HG03378 (cell line): ENCODE measurements at regions not wholly inside any gene's neighbourhood (a gene's known extent, or its start where the extent isn't known, plus 50 kb on each side); places are given as distances from the start of the nearest gene placed in this dataset.
"Not testable (repeated sequence)": the region's sequence is repeated elsewhere in the genome, so short reads cannot be mapped to it uniquely, and the experiment has no call there.

Source experiments
- ATAC-seq: cut with Tn5 transposase; IDR thresholded peaks from one replicate; pipeline ENCODE4 v1.9.1; 2021; ENCODE audit warnings: mild to moderate bottlenecking, moderate library complexity; ENCODE audit not compliant: unreplicated experiment

DNA sequence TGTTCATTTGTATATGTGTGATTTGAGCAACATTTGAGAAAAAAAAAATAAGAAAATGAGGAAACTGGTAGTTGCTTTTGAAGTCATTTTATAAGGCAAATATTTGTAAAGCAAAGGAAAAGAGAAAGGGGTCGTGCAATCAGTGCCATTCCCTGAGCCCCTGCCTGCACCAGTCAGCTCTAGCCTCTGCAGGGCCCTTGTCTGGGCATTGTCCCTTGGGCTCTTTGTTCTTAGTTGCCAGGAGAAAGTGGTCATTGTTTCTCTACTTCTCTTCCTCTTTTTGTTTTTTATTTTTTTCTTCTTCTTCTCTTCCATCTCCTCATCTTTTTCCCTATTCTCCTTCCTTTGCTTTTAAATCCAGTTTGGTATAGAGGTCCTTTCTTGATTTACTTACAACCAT is 175.3 kb upstream of the CREB1 start:
- no peak for ATAC-seq

DNA sequence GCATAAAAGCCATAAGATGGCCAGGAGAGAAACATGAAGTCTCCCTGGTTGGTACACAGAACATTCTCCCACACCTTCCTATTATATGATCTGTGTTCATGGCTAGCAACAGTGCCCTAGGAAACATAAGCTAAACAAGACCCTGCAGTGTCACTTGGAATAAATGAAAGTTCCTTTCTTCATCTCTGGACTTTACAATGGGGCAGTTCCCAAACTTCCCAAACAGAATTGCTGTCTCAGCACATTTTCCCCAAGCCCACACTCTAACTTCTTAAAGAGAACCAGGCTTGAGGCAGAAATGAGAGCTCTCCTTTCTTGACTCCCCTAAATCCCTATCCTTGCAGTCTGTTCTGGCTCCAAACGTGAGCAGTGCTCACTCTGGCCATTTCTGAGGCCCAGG is 173.2 kb upstream of the CREB1 start:
- no peak for ATAC-seq

DNA sequence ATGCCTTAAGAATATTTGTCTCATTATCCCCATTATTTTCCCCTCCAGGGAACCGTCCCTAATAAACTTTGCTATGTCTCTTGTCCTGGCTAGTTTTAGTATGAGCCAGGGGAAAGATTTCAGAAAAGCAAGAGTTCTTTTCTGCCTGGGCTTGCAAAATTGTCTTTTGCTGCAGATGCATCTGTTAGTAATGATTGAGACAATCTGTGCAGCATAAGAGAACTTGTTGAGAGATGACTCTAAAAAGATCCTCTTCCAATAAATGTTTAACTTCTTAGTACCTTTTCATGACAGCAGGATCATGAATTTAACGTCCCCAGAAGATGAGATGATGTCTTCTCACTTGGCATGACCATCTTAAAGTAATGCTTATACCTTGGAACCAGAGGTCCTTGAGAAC is 172.5 kb upstream of the CREB1 start:
- ATAC-seq = no peak

DNA sequence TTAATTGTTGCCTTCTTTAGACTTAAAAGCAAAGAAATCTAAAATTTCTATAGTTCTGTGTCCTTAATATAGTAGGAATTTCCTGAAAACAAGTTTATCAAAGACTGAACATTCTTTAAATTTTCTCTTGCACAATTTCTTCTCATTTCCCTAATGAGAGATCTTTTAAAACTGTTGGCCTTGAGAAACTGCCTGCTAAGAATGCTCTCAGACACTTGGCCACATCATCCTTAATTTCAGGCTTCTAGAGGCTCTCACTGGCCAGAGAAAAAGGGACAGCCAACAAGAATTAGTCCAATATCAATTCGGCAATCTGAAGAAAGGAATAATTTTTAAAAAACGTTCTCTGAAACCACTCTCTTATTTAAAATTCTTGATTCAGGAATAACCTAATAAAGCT is 167.0 kb upstream of the CREB1 start:
- ATAC-seq = no peak

DNA sequence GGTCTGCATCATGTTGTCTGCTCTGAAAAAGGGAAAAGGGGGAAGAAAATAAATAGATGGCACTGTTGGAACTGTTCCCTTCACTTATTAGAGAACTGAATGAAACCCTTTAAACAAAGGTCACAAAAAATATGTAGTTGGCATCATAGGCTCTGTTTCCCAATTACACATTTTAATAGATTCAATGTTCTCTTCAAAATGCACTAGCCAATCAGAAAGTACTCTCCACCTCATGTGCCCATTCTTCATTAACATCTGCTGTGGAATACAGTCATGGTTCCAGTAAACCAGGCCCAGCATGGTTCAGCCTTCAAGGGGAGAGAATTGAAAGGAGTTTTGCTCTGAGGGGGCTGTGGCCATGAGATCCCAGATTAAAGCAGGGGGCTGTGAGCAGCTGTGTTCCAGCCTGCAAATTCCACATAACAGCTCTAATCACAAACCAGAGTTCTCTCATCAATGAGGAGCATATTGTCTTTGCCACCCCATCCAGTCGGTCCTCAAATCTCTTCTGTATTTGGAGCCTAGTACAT is 165.9 kb upstream of the CREB1 start:
- ATAC-seq = no peak

DNA sequence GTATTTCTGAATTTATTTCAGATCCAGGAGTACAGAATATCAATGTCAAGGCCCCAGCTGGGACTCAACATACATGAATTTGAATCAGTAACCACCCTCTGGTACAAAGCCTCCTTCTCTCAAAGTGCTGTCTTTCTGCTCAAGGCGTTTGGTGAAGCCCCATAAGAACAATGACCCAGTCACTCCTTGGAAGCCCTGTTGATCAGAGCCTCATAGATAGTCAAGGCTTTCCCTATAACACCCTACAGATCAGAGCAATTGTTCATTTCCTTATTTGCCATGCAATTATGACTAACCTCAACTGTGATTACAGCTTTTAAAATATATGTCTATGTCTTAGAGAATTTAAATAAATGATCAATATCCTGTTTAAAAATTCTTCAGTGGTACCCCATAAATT is 159.1 kb upstream of the CREB1 start:
- ATAC-seq = no peak

DNA sequence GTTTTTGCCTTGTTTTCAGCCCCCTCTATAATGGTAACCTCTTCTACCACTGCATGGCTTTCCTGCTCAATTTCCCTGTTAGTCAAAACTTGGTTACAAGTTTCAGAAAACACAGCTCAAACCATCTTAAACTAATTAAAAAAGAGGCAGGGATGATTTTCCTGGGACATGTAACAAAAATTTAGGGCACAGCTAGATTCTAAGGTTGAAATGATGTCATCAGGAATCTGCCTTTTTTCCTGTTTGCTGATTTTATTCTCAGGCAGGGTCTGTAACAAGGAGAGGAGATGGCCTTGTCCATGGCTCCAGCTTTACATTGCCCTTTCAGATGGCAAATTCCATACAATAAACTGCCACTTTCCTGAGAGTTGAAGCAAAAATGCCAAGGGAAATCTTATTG is 157.9 kb upstream of the CREB1 start:
- no peak for ATAC-seq

DNA sequence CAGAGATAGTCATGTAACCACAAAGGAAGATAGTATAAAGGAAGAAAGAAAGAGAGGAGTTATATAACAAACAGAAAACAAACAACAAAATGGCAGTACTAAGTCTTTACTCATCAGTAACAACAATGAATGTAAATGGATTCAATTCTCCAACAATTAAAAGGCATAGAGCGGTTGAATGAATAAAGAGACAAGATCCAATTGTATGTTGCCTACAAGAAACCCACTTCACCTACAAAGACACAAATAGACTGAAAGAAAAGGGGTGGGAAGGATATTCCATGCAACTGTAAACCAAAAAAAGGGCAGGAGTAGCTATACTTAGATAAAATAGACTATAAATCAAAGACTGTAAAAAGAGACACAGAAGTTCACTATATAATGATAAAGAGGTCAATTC is 157.3 kb upstream of the CREB1 start:
- no peak for ATAC-seq

DNA sequence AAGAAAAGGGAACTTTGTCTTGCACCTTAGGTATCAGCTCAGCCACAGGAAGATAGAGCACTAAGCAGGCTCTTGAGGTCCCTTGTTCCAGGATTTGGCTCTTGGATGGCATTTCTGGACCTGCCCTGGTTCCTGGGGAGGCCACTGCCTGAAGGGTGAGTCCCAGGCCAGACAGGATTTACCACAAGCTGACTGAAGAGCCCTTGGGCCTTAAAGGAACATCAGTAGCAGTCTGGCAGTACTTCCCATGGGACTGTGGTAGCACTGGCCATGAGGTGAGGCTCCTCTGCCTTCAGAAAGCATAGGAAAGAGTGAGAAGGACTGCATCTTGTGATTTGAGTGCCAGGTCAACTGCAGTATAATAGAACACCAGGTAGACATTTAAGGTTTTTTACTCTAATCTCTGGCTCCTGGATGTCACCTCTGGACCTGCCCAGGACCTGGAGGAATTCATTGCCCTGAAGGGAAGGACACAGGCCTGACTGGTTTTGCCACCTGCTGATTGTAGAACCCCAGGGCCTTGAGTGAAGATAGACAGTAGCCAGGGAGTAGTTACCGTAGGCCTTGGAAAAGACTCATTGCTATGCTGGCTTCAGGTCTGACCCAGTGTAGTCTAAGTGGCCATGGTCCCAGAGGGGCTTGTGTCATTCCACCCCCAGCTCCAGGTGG is 154.4 kb upstream of the CREB1 start:
- ATAC-seq = no peak

DNA sequence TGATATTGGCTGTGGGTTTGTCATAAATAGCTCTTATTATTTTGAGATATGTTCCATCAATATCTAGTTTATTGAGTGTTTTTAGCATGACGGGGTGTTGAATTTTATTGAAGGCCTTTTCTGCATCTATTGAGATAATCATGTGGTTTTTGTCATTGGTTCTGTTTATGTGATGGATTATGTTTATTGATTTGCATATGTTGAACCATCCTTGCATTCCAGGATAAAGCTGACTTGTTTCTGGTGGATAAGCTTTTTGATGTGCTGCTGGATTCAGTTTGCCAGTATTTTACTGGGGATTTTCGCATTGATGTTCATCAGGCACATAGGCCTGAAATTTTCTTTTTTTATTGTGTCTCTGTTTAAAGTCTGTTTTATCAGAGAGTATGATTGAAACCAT is 151.1 kb upstream of the CREB1 start:
- not testable (repeated sequence) for ATAC-seq

DNA sequence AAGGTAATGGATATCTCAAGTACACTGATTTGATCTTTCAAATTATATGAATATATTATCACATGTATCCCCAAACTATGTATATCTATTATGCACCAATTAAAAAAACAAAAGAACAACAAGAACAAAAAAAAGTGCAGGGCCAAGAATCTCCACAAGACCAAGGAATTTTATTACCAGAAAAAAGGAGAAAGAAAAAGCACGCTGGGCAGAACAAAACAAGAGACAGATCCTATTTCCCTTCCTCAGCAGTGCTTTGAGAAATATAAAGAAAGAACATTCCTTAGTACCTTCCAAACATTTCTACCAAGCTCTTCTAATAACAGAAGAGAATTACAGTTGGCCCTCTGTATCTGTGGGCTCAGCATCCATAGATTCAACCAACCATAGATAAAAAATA is 144.7 kb upstream of the CREB1 start:
- ATAC-seq = no peak

DNA sequence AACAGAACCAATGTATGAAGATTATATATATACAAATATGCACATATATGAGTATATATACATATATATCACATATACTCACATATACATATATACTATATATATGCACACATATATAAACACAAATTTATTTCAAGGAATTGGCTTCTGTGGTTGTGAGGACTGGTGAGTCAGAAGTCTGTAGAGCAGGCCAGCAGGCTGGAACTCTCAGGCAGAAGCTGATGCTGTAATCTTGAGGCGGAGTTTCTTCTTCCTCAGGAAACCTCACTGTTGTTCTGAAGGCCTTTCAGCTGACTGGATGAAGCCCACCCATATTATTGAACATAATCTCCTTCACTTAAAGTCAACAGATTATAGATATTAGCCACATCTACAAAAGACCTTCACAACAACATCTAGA is 143.9 kb upstream of the CREB1 start:
- no peak for ATAC-seq

DNA sequence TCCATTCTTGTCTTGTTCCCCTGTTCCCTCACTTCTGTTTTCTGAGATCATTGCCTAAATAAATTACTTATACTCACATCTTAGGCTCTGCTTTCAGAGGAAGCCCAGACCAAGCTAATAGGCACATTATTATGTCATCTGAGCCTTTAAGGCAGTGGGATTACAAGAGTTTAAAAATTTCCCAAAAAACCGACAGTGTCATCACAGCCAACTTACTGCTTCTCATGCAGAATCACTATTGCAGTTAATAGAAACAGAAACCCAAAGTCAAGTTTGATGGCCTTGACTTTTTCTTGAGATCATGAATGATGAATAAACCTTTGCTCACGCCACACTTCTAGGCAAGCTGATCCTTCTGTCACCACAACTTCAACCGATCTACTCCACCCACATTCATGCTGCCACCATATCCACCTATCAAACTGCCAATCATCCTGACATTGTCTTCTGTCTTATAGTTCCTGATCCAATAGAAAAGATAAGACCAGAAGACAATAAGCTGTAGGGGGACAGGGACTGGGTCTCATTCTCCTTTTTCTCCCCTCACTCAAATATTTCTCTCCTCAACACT is 142.7 kb upstream of the CREB1 start:
- no peak for ATAC-seq

DNA sequence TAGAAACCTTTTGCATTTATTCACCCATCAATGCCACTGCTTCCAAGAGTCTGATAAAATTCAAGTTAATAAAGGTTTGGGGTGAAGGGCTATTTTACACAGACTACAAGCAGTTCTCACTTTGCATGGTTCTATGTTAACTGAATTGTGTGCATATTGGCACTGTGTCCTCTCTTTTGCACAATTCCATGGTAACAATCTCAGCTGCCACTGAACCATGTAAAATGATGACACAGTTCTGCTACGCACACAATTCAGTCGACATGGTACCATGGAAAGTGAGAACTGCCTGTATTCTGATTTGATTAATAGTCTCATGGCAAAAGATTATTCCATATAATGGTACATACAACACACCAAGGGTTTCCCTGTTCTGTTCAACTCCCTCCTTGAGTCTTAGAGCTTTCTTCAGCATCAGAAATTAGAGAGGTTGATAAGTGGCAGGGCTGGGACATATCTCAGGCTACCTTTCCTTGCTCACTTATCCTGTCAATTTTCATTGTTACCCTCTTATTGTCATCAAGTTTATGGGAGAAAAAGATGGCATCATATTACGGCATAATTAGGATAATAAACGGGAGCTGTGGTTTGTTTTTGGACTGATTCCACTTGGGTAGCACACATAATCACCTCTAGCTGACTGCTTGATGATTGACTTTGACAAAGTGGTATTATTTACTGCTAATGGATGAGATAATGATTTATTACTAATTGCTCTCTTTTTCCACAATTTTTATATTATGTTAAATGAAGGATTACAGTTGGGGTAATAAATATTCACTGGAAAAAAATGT is 139.3 kb upstream of the CREB1 start:
- no peak for ATAC-seq

DNA sequence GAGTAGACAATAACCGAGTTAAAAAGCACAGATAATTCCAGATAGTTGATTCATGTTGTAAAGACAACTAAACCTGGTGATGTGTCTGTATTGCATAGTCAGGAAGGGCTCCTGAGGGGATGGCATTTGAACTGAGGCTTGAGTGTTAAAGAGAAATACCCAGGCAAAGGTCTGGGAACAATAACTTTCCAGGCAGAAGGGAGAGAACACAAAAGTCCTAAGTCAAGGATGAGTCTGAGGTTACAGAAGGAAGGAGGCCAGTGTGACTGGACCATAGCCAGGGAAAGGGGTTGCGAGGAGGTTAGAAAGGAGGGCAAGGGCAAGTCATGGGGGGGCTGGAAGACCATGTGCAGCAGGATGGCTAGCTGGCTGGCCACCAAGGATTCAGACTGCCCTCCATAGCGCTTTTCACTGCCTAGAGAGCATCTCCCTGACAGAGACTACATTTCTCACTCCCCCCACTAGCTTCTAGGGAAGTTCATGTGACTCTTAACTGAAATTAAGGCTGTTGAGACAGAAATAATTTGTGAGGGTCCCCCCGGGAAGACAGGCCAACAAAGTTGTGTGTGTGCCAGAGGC is 135.5 kb upstream of the CREB1 start:
- ATAC-seq = no peak

DNA sequence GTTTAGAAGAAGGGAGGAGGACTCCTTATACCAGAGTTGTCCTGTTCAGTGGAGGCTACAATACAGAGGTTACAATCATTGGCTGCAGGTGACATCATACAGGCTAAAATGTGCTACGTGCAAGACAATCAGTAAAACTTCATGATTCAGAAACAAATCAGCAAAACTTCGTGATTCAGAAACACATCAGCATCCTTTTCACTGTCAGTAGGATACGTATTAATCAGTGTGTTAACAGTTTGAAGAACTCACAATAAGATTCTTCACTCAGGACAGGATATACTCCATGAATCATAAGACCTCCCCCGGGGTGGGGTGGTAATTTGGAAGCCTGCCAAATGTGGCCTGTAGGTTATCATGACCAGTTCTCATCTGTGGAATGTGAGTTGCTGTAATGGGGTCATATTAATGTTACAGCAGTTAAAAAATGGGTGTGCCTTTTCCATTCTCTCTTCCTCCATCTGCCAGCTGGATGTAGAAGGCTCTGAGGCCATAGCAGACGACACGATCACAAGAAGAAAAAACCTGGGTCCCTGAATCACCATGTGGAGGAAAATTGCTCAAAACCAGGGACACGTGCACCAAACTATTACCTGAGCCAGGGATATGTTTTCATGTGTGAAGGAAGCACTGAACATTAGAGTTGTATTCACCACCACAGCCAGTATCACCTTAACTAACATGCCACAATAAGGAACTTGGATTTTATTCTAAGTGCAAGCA is 134.8 kb upstream of the CREB1 start:
- no peak for ATAC-seq

DNA sequence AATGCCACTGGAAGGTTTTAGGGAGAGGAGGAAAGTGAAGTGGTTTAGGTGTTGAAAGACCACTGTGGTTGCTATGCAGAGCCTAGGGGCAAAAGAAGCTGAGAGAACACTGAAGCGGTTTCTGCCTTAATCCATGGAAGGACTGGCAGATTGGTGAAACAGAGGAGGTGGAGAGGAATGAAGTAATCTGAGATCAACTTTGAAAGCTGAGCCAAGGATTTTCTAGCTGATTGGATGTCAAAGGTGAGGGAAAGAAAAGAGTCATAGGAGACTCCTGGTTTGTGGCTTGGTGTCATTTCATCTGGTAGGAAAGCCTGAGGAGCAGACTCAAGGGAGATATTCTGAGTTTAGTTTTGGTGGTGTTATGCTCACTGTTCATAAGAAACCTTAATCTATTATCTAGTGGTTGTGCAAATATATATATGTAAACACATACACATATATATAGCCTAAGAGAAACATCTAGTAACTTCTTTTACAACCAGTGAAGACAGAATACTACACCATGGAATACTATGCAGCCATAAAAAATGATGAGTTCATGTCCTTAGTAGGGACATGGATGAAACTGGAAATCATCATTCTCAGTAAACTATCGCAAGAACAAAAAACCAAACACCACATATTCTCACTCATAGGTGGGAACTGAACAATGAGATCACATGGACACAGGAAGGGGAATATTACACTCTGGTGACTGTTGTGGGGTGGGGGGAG is 134.1 kb upstream of the CREB1 start:
- no peak for ATAC-seq

DNA sequence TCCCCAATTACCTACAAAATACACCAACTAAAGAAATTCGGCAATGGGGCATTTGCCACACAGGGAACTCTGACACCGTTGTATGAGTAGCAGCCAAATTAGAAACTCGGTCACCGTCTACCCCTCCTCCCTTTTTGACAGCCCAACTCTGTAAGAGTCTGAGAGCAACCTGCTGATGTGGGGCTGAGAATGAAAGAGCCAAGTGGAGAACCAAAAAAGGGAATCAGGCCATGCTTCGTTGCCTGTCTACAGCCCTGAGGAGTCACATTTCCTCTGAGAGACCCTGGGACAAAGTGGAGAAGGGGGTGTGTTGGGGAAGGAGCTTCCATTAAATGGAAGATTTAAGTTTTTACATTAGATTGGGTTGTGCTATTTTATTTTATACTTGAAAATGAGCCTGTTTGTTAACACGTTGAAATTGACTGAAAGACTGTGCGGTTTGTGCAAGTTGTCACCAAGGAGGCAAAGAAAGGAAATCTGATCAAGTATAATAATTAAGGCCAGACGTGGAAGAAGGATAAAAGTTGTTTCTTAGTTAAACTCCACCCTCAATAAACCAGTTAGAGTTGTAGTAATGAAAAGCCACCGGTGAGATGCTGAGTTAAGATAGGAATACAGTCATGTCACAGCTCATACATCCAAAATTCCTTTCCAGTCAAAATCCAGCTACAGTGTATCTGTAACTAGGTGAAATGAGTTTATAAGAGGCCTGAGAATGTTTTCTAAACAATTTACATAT is 131.7 kb upstream of the CREB1 start:
- ATAC-seq = no peak

DNA sequence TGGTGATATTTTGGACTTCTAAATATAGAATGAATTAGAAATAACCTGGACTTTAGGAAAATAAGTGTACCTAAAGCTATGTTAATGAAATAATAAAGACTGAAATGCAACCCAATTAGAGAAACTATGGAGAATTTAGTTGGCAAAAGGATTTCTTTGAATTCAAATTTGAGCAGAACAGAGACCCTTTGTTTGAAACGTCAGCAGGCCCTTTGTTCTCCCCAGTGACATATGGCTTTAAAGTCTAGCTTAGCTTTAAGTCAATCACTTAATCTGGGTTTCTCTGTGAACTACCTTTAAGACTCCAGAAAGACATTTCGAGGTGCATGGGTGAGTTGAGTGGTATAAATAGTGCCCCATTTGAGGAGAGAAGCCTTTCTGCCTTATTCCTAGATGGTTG is 130.5 kb upstream of the CREB1 start:
- ATAC-seq = no peak

DNA sequence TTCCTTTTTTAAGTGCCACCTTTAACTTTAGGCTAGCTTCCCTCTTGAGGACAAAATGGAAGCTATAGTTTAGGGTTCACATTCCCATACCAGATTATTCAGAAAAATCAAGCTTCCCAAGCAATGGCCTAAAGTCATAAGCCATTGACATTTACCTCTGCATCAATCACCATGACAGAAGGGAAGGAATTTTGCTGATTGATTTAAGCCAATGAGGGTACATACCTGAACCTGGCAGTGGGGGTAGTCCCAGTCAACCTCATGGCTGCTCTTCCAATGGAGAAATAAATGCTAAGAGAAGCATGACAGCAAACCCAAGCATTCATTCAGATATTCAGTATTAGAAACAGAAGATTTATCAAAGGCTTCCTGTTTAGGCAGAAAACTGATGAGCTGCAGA is 128.4 kb upstream of the CREB1 start:
- no peak for ATAC-seq
